Activated CD4-positive, alpha-beta memory T cell treated with anti-CD3 and anti-CD28 coated beads, Interleukin-2, amount 10 ng/mL, durations not matched to agents 7 days and 5 days (primary cell): ENCODE measurements at regions not wholly inside any gene's neighbourhood (a gene's known extent, or its start where the extent isn't known, plus 50 kb on each side); places are given as distances from the start of the nearest gene placed in this dataset.
"Not testable (repeated sequence)": the region's sequence is repeated elsewhere in the genome, so short reads cannot be mapped to it uniquely, and the experiment has no call there.

ENCODE experiments used
- CTCF ChIA-PET: fragments of 350-600 bp; sonication (Branson Sonifier 250); formaldehyde crosslinking; loops from one replicate; lab custom pipeline; 2021; ENCODE audit warnings: antibody characterized with exemption, inconsistent platforms; lab: Charles Lee
- POLR2A ChIA-PET: fragments of 350-600 bp; sonication (Branson Sonifier 250); formaldehyde crosslinking; loops from one replicate; lab custom pipeline; 2021; ENCODE audit warnings: antibody characterized with exemption; lab: Charles Lee
- DNase-seq: peaks from one replicate; pipeline ENCODE4 v3.0.0-alpha.2; 2020
- H3K27ac Mint-ChIP-seq: one replicate; pipeline ENCODE4 v1.8.0; 2021; ENCODE audit warnings: mild to moderate bottlenecking, mixed read lengths
- H3K27me3 Mint-ChIP-seq: one replicate; pipeline ENCODE4 v1.8.0; 2021; ENCODE audit warnings: mixed read lengths
- H3K36me3 Mint-ChIP-seq: one replicate; pipeline ENCODE4 v1.8.0; 2021; ENCODE audit warnings: low read depth, mixed read lengths
- H3K4me1 Mint-ChIP-seq: one replicate; pipeline ENCODE4 v1.8.0; 2021; ENCODE audit warnings: mixed read lengths
- H3K4me3 Mint-ChIP-seq: one replicate; pipeline ENCODE4 v1.8.0; 2021; ENCODE audit warnings: mild to moderate bottlenecking, mixed read lengths
- H3K9me3 Mint-ChIP-seq: one replicate; pipeline ENCODE4 v1.8.0; 2021; ENCODE audit warnings: mixed read lengths

DNA sequence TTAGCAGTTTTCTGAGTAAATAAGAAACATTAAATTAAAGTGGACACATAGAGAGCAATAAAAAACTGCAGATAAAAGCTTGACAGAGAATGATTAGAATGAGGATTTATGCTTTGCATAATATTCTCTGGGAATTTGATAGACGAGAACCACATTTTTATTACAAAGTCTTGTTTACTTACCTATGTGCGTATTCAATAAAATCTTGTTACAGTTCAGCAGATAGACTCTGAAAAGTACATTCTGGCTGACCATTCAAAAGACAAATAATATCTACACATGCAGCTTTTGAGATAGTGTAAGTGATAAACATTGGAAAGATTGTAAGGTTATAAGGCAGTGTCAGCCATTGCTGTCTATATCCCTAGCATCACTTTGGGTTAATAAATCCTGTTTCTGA, 381.6 kb downstream of the NYAP2 start:
- Mint-ChIP-seq H3K4me1 (no peaks in the 10 kb centered on the region), H3K4me3 (no peak overlapping the region), H3K9me3 (no peaks in the 10 kb centered on the region), H3K27me3 (no peaks in the 10 kb centered on the region), H3K36me3 (no peaks in the 10 kb centered on the region), H3K27ac (no peak overlapping the region)
- POLR2A ChIA-PET: no interaction called here
- CTCF ChIA-PET: no interaction called here
- DNase-seq: no peak

DNA sequence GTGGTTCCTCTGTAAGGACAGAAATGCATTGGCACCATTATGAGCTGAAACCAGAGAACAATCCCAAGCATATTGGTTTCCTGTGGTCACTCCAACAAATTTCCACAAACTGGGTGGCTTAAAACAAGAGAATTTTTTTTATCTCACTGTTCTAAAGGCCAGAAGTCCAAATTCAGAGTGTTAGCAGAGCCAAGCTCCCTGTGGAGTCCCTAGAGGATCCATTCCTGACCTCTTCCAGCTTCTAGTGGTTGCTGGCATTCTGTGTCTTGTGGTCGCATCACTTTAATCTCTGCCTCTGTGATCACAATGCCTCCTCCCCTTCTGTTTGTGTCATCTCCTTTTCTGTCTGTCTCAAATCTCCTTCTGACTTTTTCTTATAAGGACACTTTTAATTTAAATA, 380.3 kb downstream of the NYAP2 start:
- no peaks in the 10 kb centered on the region for H3K9me3 Mint-ChIP-seq
- no peaks in the 10 kb centered on the region for H3K27me3 Mint-ChIP-seq
- CTCF ChIA-PET: no interaction called here
- no peak overlapping the region for H3K4me3 Mint-ChIP-seq
- DNase-seq: no peak
- H3K36me3 Mint-ChIP-seq: no peaks in the 10 kb centered on the region
- H3K27ac Mint-ChIP-seq: no peak overlapping the region
- POLR2A ChIA-PET: no interaction called here
- no peaks in the 10 kb centered on the region for H3K4me1 Mint-ChIP-seq

DNA sequence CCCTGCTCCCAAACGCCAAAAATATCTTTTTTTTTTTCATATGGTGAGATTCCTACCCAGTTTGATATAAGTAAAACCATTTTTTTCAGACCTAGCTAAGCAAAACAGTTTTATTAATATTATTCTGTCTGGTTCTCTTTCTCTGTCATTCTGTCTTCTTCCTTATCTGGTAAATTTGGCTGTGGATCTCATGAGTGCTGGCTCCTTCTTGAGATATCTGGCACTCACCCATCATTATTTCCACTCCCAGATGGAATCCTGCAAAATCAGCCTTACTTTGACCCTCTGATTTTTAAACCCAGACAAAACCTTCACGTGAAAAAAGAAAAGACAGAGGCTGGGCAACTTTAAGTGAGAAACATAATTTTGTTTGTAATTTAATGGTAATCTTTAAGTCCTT, 373.6 kb downstream of the NYAP2 start:
- POLR2A ChIA-PET: no interaction called here
- Mint-ChIP-seq H3K36me3 (no peaks in the 10 kb centered on the region), H3K27me3 (no peaks in the 10 kb centered on the region), H3K27ac (no peak overlapping the region), H3K9me3 (no peaks in the 10 kb centered on the region), H3K4me1 (no peaks in the 10 kb centered on the region), H3K4me3 (no peak overlapping the region)
- CTCF ChIA-PET: no interaction called here
- no peak for DNase-seq

DNA sequence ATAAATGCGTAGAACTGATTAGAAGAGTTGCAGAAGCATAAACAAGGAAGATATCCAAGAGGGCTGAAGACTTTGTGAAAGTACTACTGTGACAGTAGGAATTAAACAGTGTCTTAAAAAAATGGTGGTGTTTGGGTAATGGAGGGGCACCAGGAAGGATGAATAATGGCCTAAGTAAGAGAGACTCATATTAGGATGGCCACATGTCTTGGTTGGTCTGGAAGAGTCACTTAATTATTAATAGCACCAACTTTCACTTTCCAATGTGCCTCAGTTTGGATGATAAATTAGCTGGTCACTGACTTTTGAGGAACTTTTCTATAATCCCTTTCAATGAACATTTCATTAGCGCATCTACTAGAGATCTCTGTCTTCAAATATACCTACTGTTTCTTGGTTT, 372.2 kb downstream of the NYAP2 start:
- Mint-ChIP-seq H3K27ac (no peak overlapping the region), H3K4me3 (no peak overlapping the region), H3K9me3 (no peaks in the 10 kb centered on the region), H3K4me1 (no peaks in the 10 kb centered on the region), H3K36me3 (no peaks in the 10 kb centered on the region), H3K27me3 (no peaks in the 10 kb centered on the region)
- POLR2A ChIA-PET: no interaction called here
- no peak for DNase-seq
- CTCF ChIA-PET: no interaction called here

DNA sequence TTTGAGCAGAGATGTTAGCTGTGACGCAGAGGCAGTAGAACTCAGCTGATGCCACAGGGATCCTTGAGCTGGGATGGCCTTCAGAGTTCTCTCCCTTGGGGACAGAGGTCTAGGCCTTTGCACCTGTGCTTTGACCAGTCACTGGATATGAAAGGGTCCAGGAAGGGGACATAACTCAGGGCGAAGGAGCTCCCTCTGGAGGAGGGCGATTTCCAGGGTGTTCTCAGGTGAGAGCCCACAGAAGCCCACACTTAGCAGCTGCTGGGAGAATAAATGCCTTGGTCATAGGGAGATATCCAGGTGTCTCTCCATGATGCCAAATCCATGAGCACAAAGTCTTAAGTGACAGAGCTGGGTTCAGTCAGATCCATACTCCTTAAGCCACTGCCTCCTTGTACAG, 369.2 kb downstream of the NYAP2 start:
- no peaks in the 10 kb centered on the region for H3K36me3 Mint-ChIP-seq
- no peak overlapping the region for H3K27ac Mint-ChIP-seq
- H3K4me1 Mint-ChIP-seq: no peaks in the 10 kb centered on the region
- CTCF ChIA-PET: no interaction called here
- no peak overlapping the region for H3K4me3 Mint-ChIP-seq
- POLR2A ChIA-PET: no interaction called here
- no peaks in the 10 kb centered on the region for H3K9me3 Mint-ChIP-seq
- no peak for DNase-seq
- H3K27me3 Mint-ChIP-seq: no peaks in the 10 kb centered on the region

DNA sequence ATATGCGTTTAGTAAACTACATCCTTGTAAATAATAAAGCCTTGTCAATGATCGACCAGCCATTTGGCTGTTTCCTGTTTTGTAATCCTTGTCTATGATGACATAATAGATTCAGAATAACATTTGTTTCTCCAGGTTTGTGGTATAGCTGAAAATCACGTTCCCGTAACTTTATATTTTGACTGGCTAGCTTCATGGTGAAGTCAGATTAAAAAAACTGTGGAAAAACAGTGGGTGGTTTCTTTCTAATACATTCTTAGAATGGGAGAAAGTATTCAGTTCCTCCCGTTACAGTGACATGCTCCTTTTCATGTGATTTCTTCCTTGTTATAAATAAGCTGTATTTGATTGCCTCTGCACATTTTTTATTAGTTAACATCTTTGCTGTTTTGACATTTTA, 366.9 kb downstream of the NYAP2 start:
- H3K27me3 Mint-ChIP-seq: no peaks in the 10 kb centered on the region
- CTCF ChIA-PET: no interaction called here
- no peaks in the 10 kb centered on the region for H3K9me3 Mint-ChIP-seq
- POLR2A ChIA-PET: no interaction called here
- no peaks in the 10 kb centered on the region for H3K4me1 Mint-ChIP-seq
- H3K36me3 Mint-ChIP-seq: no peaks in the 10 kb centered on the region
- H3K27ac Mint-ChIP-seq: no peak overlapping the region
- DNase-seq: no peak
- no peak overlapping the region for H3K4me3 Mint-ChIP-seq

DNA sequence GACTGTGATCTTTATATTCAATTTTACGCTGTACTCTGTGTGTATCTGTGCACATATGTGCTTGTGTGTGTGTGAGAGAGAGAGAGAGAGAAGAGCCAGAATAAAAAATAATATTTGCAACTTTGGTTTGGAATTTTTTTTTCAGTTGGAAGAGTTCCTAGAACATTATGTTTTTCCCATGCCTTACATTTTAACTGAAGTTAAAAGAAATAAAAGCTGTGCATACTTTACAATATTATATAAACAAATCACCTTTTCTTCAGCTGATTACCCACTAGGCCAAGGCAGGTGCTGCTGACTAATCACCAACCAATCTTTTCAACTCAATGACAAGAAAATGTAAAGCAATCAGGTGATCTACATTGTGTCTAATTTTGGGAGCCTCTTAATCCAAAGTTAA, 366.3 kb downstream of the NYAP2 start:
- H3K36me3 Mint-ChIP-seq: no peaks in the 10 kb centered on the region
- no peaks in the 10 kb centered on the region for H3K9me3 Mint-ChIP-seq

DNA sequence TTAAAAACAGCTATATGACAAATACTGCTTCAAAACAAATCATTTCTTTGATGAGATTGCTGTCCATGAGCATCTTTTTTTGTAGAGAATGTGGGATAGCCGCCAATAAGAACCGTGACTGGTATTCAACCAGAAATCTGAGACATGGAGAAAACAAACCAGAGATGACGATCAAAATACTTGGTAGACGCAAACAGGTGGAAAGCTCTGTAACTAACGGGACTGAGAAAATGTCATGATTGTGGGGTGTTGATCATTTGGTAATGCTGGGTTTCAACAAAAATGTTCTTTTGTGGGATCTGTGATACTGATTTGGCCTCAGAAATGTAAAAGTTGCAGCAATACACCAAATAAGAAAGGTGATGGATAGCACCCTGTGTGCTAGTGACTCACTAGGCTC, 364.8 kb downstream of the NYAP2 start:
- Mint-ChIP-seq H3K4me1 (no peaks in the 10 kb centered on the region), H3K9me3 (no peaks in the 10 kb centered on the region), H3K36me3 (no peaks in the 10 kb centered on the region), H3K27me3 (no peaks in the 10 kb centered on the region), H3K27ac (no peak overlapping the region), H3K4me3 (no peak overlapping the region)
- POLR2A ChIA-PET: no interaction called here
- DNase-seq: no peak
- CTCF ChIA-PET: no interaction called here

More for the DNA sequence above, 366.3 kb downstream of the NYAP2 start:
- no peaks in the 10 kb centered on the region for H3K27me3 Mint-ChIP-seq
- POLR2A ChIA-PET: no interaction called here
- no peak overlapping the region for H3K27ac Mint-ChIP-seq
- no peak overlapping the region for H3K4me3 Mint-ChIP-seq
- CTCF ChIA-PET: no interaction called here
- DNase-seq: no peak
- no peaks in the 10 kb centered on the region for H3K4me1 Mint-ChIP-seq

DNA sequence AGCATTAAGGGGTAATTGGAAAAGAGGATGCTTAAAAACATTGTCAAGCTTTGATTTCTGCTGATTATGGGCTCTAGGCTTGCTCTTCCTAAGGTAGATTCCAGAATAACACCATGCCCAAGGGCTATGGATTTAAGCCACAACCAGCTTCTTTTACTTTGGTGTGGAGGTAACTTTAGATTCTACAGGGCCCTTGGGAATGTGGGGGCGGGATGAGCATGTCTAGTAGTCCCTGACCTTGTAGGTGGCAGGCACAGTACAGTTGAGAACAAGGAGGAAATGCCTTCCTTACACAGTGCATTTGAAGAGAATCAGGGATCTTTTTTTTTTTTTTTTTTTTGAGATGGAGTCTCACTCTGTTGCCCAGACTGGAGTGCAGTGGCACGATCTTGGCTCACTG, 364.2 kb downstream of the NYAP2 start:
- no peaks in the 10 kb centered on the region for H3K9me3 Mint-ChIP-seq
- CTCF ChIA-PET: no interaction called here
- no peaks in the 10 kb centered on the region for H3K36me3 Mint-ChIP-seq
- no peaks in the 10 kb centered on the region for H3K27me3 Mint-ChIP-seq
- no peak overlapping the region for H3K4me3 Mint-ChIP-seq
- no peak overlapping the region for H3K27ac Mint-ChIP-seq
- H3K4me1 Mint-ChIP-seq: no peaks in the 10 kb centered on the region
- POLR2A ChIA-PET: no interaction called here
- DNase-seq: no peak

DNA sequence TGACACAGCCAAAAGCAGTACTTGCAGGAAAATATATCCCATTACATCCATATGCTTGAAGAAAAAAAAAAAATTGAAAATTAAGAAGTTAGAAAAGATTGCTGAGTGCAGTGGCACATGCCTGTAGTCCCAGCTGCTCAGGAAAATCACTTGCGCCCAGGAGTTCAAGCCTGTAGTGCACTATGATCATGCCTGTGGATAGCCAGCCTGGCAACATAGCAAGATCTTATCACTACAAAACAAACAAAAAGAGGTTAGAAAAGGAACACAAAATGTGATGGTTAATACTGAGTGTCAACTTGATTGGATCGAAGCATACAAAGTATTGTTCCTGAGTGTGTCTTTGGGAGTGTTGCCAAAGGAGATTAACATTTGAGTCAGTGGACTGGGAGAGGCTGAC, 361.9 kb downstream of the NYAP2 start:
- ChIA-PET CTCF (no interaction called here), POLR2A (no interaction called here)
- Mint-ChIP-seq H3K27ac (no peak overlapping the region), H3K9me3 (no peaks in the 10 kb centered on the region), H3K4me1 (no peaks in the 10 kb centered on the region), H3K36me3 (no peaks in the 10 kb centered on the region), H3K4me3 (no peak overlapping the region), H3K27me3 (no peaks in the 10 kb centered on the region)
- DNase-seq: no peak

DNA sequence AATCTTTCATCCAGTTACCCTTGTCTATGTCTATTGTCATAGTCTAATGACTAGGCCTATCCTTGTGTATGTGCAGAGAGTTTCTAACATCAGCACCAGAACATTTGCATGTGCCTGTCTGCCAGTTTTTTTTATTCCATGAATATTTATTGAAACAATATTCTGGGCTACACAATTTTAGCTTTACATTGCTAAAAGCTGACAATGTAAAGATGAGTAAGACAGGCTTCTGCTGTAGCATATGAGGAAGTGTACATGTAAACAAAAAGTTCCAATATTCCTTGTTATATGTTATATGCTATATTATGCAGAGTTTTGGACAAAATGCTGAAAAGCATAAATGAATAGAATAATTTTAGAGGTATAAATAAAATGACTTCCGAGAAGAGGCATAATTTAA, 357.7 kb downstream of the NYAP2 start:
- DNase-seq: no peak
- ChIA-PET CTCF (no interaction called here), POLR2A (no interaction called here)
- H3K27ac Mint-ChIP-seq: no peak overlapping the region
- H3K27me3 Mint-ChIP-seq: no peaks in the 10 kb centered on the region
- H3K4me1 Mint-ChIP-seq: no peaks in the 10 kb centered on the region
- H3K36me3 Mint-ChIP-seq: no peaks in the 10 kb centered on the region
- H3K9me3 Mint-ChIP-seq: no peaks in the 10 kb centered on the region
- no peak overlapping the region for H3K4me3 Mint-ChIP-seq

DNA sequence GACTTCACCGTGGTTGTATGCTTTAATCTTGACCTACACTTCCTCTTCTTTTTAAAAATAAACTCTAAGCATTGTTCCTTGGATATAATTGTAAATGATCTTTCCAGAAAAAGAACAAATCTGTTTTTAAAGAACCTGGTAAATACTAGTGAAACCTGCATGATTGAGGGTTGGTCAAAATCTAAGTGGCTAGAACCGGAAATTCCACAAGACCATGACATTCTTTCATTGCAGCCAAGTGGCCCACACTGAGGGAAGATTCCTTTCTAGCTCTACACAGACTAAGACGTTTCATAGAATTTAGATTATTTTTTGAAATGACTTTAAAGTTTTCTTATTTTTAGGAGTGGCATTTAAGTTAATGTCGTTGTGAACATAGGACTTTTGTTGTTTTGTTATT, 356.7 kb downstream of the NYAP2 start:
- Mint-ChIP-seq H3K4me3 (no peak overlapping the region), H3K27me3 (no peaks in the 10 kb centered on the region), H3K27ac (no peak overlapping the region), H3K9me3 (no peaks in the 10 kb centered on the region), H3K36me3 (no peaks in the 10 kb centered on the region), H3K4me1 (no peaks in the 10 kb centered on the region)
- ChIA-PET CTCF (no interaction called here), POLR2A (no interaction called here)
- no peak for DNase-seq

DNA sequence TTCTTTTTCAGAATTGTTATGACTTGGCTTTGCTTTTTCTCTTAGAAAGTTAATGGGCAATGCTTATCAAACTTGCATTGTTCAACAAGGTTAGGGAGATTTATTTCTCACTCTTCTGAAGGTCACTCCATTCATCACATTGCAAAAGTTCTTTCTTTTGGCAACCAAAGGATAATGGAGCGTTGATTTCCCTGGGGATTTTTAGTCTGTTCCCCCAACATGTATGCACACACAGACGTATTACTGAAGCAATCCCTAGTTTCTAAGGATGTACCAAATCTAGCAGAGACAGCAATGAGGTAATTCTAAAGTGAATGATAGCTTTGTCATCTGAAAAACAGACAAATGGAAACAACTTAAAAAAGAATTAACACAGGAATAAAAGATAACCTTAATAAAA, 349.1 kb downstream of the NYAP2 start:
- POLR2A ChIA-PET: no interaction called here
- CTCF ChIA-PET: no interaction called here
- no peak overlapping the region for H3K4me3 Mint-ChIP-seq
- no peaks in the 10 kb centered on the region for H3K36me3 Mint-ChIP-seq
- no peaks in the 10 kb centered on the region for H3K9me3 Mint-ChIP-seq
- H3K27me3 Mint-ChIP-seq: no peaks in the 10 kb centered on the region
- no peak overlapping the region for H3K27ac Mint-ChIP-seq
- DNase-seq: no peak
- H3K4me1 Mint-ChIP-seq: no peaks in the 10 kb centered on the region

DNA sequence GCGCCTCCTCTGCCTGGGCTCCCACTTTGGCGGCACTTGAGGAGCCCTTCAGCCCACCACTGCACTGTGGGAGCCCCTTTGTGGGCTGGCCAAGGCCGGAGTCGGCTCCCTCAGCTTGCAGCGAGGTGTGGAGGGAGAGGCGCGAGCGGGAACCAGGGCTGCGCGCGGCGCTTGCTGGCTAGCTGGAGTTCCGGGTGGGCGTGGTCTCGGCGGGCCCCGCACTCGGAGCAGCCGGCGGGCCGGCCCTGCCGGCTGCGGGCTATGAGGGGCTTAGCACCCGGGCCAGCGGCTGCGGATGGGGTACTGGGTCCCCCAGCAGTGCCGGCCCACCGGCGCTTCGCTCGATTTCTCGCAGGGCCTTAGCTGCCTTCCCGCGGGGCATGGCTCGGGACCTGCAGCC, 344.5 kb downstream of the NYAP2 start:
- H3K4me3 Mint-ChIP-seq, H3K36me3 Mint-ChIP-seq, H3K4me1 Mint-ChIP-seq, H3K27me3 Mint-ChIP-seq, CTCF ChIA-PET, DNase-seq, H3K27ac Mint-ChIP-seq, H3K9me3 Mint-ChIP-seq, POLR2A ChIA-PET: not testable (repeated sequence)

DNA sequence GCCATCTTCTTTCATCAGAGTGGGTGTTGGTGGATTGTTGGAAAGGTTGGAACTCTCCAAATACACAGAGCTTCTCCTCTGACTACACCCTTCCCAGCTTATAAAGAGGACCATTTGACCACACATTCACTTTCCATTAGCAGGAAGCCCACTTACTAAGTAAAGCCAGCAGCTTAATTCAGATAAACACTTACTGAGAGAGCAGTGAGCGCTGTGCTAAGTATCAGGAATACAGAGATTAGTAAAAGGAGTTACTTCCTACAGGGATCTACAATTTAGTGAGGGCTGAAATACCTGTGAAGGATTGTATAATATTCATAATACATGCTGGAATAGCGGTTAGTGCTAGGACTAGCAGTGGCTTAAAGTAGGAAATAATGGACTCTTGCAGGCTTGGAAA, 343.0 kb downstream of the NYAP2 start:
- CTCF ChIA-PET: interaction anchor here (0.9 kb wide), 1 partner anchor 77 kb away, joined by 3 read pairs; no protein-coding TSS in a partner anchor
- DNase-seq: no peak
- Mint-ChIP-seq H3K27ac (no peak overlapping the region), H3K27me3 (no peaks in the 10 kb centered on the region), H3K9me3 (no peaks in the 10 kb centered on the region), H3K36me3 (no peaks in the 10 kb centered on the region), H3K4me1 (no peaks in the 10 kb centered on the region), H3K4me3 (no peak overlapping the region)
- POLR2A ChIA-PET: no interaction called here
